PFSK-1 (cell line): ENCODE measurements at regions not wholly inside any gene's neighbourhood (a gene's known extent, or its start where the extent isn't known, plus 50 kb on each side); places are given as distances from the start of the nearest gene placed in this dataset.

ENCODE experiments used
- FOXP2 ChIP-seq: optimal IDR thresholded peaks from 2 replicates; pipeline ENCODE3; 2011; ENCODE audit warnings: borderline replicate concordance, control low read depth, inconsistent platforms; ENCODE audit not compliant: insufficient read depth; ENCODE audit errors: extremely low read length, extremely low read depth
- POLR2AphosphoS5 ChIP-seq: IDR thresholded peaks from 2 replicates; pipeline ENCODE4 v1.6.1; 2012; ENCODE audit warnings: low read depth, mild to moderate bottlenecking, control low read depth, low read length, moderate library complexity
- SIN3A ChIP-seq: IDR thresholded peaks from 2 replicates; pipeline ENCODE4 v1.6.1; 2012; ENCODE audit warnings: mild to moderate bottlenecking, low read length, moderate library complexity, borderline replicate concordance; ENCODE audit not compliant: insufficient read depth
- TAF1 ChIP-seq: IDR thresholded peaks from 2 replicates; pipeline ENCODE4 v1.6.1; 2012; ENCODE audit warnings: low read length, control low read depth, borderline replicate concordance; ENCODE audit not compliant: insufficient read depth
- TF ChIP-seq, protein P1 (sequence below), 2 experiments: IDR thresholded peaks; 2 replicates each; pipeline versions ENCODE4 v1.6.1 to v1.8.0; 2011 to 2012; ENCODE audit warnings: low read depth in 2 of 2, low read length in 2 of 2, control low read depth in 1 of 2, inconsistent platforms in 1 of 2, mild to moderate bottlenecking in 1 of 2, moderate library complexity in 1 of 2; ENCODE audit not compliant: insufficient read depth in 1 of 2

DNA sequence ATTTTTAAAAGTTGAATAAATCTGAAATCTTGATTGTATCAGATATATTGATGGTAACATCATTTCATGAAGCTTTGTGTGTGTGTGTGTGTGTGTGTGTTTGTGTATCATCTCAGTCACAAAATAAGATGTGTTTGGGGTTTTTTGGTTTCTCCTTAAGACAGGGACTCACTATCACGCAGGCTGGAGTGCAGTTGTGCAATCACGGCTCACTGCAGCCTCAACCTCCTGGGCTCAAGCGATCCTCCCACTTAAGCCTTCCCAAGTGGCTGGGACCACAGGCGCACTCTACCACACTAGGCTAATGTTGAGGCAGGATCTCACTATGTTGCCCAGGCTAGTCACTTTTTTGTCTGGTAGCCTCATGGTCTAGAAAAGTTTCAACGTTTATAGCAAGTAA is 83.4 kb upstream of the DMRT1 start:
- TF ChIP-seq, protein P1, sequence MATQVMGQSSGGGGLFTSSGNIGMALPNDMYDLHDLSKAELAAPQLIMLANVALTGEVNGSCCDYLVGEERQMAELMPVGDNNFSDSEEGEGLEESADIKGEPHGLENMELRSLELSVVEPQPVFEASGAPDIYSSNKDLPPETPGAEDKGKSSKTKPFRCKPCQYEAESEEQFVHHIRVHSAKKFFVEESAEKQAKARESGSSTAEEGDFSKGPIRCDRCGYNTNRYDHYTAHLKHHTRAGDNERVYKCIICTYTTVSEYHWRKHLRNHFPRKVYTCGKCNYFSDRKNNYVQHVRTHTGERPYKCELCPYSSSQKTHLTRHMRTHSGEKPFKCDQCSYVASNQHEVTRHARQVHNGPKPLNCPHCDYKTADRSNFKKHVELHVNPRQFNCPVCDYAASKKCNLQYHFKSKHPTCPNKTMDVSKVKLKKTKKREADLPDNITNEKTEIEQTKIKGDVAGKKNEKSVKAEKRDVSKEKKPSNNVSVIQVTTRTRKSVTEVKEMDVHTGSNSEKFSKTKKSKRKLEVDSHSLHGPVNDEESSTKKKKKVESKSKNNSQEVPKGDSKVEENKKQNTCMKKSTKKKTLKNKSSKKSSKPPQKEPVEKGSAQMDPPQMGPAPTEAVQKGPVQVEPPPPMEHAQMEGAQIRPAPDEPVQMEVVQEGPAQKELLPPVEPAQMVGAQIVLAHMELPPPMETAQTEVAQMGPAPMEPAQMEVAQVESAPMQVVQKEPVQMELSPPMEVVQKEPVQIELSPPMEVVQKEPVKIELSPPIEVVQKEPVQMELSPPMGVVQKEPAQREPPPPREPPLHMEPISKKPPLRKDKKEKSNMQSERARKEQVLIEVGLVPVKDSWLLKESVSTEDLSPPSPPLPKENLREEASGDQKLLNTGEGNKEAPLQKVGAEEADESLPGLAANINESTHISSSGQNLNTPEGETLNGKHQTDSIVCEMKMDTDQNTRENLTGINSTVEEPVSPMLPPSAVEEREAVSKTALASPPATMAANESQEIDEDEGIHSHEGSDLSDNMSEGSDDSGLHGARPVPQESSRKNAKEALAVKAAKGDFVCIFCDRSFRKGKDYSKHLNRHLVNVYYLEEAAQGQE (IDR thresholded peaks at IDR 0.05; ENCODE audit: insufficient read depth in 1 of 2, low read depth in 2 of 2, low read length in 2 of 2): no peak
- TF ChIP-seq POLR2AphosphoS5: no peak
- TF ChIP-seq SIN3A: no peak
- TF ChIP-seq FOXP2: no peak
- TF ChIP-seq TAF1: no peak

DNA sequence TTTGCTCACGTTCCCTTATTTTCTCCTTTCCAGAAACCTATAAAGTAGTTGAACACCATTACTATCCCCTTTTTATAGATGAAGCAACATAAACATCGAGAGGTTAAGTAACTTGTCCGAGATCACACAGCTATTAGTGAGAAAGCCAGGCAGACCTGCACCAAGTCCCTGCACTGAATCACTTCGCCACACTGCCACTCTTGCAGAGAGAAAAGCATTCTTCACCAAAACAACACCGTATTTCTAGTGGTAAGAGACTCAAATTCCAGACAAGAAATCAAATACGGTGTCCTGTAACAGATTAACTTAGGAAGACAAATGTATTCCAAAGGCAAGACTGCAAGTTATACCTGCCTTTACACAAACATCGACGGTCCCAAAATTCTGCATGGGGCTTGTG is 82.0 kb upstream of the DMRT1 start:
- TF ChIP-seq FOXP2 (no peak), TAF1 (no peak)

DNA sequence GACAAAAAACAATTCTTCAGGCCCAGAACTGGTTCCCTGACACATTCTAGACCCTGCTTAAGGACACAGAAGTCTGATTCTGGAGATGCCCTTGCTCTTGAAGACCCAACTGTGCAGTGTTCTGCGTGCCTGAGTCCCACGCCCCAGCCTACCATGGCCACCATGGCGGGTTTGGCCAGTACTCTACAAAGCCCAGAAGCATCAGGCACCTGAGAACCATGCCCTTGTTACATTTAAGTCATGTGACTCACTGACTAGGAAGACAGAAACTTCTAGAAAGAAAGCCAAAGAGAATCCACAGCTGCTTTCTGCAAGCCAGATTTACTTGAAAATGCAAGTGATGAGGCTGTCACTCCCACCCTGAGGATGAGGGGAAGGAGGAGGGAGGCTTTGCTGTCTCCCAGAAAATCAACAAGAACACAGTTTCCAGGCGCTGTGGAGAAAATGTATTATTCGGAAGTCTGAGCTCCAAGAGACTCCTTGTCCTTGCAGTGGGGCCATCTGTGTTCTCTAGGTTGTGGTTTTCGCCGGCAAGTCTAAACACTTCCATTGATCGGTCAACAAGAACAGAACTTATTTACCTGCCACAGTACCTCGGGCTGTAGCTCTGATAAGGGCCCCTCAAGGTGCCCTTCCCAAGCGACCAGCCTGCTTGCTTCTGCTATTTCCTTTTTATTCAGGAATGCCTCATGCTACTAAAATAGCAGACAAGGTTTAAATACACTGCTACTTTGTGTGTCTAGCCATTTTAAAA is 81.3 kb upstream of the DMRT1 start:
- TF ChIP-seq, protein P1 (IDR thresholded peaks at IDR 0.05; ENCODE audit: insufficient read depth in 1 of 2, low read depth in 2 of 2, low read length in 2 of 2): no peak
- TF ChIP-seq SIN3A (no peak), FOXP2 (no peak), TAF1 (no peak), POLR2AphosphoS5 (no peak)

DNA sequence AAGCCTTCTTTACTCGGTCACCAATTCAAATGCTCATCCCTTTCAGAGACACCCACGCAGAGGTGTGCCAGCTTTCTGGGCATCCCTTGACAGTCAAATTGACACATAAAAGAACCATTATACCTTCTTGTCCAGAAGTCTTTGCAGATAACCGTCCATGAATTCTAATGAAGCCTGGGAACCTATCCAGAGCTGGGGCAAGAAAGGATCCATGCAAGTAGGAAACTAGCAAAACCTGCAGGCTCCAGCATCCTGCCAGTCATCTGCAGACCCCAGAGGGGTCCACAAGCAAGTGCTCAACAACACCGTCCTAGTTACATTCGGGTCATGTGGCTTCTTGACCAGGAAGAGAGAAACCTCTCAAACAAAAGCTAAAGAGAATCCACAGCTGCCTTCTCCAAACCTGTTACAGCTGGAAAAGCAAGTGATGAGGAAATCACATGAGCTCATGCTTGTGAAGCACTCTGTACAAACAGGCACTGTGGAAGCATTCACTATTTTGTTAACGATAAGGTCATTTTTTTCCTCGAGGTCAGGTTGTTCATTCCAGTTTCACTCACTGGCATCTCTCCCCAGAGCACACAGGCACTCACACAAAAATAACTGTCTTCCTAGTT is 80.2 kb upstream of the DMRT1 start:
- TF ChIP-seq SIN3A (no peak), POLR2AphosphoS5 (no peak), FOXP2 (no peak), TAF1 (no peak)
- TF ChIP-seq, protein P1 (IDR thresholded peaks at IDR 0.05; ENCODE audit: insufficient read depth in 1 of 2, low read depth in 2 of 2, low read length in 2 of 2): no peak

DNA sequence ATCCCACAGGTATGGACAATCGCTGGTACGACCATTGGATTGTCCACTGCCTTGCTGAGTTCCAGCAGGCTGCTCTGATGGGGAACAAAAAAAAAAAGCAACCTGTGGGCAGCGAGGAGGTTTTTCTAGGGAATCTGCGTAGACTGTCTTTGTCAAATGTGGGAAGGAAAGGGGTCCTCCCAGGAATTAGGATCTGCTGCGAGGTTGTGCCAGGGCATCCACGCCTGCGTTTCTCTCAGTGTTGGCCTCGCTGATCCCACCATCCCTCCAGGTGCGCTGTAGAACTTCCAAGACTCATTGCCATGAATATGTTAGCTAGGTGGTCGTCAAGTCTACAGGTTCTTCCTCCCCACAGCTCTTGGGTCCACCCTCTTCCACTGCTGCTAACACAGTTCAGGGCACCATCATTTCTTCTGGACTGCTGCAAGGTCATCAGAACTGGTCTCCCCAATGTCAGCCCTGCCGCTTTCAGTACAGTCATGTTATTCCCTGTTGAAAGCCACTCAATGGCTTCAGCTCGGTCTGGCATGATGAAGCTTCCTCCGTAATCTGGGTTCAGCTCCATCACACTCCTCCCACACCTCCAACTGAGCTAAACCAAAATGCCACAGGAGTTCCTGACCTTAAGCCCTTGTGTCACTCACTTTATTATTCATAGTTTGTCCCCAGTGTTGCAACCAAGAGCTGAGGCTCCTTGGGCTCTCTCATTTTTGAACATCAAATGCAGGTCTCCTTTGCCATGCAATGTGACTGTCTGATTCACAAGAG is 79.5 kb upstream of the DMRT1 start:
- TF ChIP-seq SIN3A (no peak), FOXP2 (no peak), POLR2AphosphoS5 (no peak), TAF1 (no peak)
- TF ChIP-seq, protein P1 (IDR thresholded peaks at IDR 0.05; ENCODE audit: insufficient read depth in 1 of 2, low read depth in 2 of 2, low read length in 2 of 2): no peak
